Fibroblast of skin of left quadriceps (primary cell): ENCODE measurements at regions not wholly inside any gene's neighbourhood (a gene's known extent, or its start where the extent isn't known, plus 50 kb on each side); places are given as distances from the start of the nearest gene placed in this dataset.
A peak's percentile ranks its signal among the peaks of the same experiment; 100 is the strongest.

Experiments
- DNase-seq, 2 experiments: peaks; one replicate each; pipeline ENCODE4 v3.0.0-alpha.2; 2013; ENCODE audit warnings: low read depth in 2 of 2

DNA sequence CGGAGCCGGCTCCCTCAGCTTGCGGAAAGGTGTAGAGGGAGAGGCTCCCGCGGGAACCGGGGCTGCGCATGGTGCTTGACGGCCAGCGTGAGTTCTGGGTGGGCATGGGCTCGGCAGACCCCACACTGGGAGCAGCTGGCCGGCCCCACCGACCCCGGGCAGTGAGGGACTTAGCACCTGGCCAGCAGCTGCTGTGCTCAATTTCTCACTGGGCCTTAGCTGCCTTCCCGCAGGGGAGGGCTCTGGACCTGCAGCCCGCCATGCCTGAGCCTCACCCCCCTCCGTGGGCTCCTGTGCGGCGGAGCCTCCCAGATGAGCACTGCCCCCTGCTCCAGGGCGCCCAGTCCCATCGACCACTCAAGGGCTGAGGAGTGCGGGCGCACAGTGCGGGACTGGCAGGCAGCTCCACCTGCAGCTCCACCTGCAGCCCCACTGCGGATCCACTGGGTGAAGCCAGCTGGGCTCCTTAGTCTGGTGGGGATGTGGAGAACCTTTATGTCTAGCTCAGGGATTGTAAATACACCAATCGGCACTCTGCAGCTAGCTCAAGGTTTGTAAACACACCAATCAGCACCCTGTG lies 1141.8 kb downstream of the PCDH17 start:
- DNase-seq: no peak

GRCh38 chr13:58782736-58783135 lies 1151.2 kb downstream of the PCDH17 start:
- no peak for DNase-seq

DNA sequence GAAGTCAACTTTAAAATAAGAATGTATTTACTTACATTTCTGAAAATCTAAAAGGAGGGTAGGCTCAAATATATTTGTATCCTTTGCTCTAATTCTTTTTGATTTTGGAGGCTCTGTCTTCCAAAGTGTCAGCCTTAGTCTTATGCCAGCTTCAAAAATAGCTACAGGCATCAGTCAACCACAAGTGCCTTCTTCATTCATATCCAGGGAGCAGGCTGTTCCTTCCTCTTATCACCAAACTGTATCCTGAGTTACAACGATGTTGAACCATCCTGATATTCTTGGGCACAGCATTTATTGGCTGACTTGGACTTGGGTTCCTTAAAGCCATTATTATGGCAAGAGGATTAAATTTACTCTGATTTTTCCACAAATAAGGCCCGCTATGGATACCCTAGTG lies 1161.3 kb downstream of the PCDH17 start:
- no peak for DNase-seq

DNA sequence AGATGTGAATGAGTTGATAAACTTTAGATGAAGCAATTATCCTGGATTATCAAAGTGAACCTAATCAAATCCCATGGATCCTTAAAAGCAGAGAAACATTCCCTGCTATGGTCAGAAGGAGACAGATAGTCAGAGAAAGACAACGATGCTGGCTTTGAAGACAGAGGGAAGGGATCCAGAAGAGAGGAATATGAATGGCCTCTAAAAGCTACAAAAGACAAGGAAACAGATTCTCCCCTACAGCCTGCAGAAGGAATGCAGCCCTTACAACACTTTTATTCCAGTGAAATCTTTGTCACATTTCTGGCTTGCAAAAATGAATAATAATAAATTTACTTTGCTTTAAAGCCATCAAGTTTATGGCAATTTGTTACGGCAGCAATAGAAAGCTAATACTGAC lies 1164.2 kb downstream of the PCDH17 start:
- no peak for DNase-seq

DNA sequence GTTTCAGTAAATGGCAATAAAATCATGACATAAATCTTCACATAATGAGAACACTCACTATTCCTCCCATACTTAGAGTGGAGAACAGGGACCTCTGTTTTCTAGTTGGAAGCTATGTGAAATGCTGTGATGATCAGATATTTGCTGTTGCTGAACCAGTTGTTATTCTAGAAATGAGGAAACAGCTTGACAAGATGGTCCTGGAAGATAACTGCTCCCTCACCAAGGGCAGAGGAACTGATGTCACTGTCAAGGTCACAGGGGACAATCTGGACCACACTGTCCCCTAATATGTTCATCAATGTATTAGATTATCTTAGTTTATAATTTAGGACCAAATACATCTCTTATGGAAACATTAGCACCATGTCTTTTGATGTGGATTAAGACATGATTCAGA lies 1173.3 kb downstream of the PCDH17 start:
- no peak for DNase-seq

DNA sequence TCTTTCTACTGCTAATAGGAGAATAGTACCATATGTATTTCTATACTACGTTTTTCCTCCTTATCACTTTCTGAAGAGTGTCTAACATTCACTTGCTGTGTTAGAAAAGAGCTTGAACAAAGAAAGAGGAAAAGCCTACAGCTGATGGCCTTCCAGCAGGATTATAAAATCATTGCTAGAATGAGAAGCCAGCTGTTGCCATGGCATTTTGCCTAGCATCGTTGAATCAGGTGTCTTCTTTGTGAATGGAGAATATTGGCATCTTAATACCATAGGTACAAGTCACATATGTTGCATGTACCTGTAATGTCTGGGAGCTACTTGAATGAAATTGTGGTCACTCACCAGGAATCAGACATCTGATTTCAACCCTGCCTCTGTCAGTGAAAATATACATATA lies 1174.9 kb downstream of the PCDH17 start:
- DNase-seq: no peak

- no peak for DNase-seq
Measured at GRCh38 chr13:58823701-58824100, 1192.2 kb downstream of the PCDH17 start.

GRCh38 chr13:58827904-58828303 lies 1196.4 kb downstream of the PCDH17 start:
- DNase-seq: no peak

- no peak for DNase-seq
Measured at GRCh38 chr13:58830841-58831240, 1199.3 kb downstream of the PCDH17 start.

DNA sequence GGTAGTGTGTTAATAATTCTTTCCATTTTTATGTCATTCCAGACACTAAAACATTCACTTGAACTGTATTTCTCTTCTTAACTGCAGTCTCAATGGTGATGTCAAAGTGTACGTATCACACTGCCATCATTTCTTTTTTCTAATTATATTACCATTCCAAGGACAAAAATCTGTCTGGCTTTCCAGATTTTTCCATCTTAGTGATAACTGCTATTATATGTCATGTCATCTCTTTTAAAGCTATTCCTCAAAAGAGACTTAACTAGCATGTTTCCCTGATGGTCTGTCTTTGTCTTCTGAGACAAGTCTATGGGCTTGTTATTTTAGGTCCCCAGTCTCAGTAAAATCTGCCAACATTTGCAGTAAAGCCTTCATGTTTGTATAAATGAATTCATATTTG lies 1207.1 kb downstream of the PCDH17 start:
- no peak for DNase-seq

DNA sequence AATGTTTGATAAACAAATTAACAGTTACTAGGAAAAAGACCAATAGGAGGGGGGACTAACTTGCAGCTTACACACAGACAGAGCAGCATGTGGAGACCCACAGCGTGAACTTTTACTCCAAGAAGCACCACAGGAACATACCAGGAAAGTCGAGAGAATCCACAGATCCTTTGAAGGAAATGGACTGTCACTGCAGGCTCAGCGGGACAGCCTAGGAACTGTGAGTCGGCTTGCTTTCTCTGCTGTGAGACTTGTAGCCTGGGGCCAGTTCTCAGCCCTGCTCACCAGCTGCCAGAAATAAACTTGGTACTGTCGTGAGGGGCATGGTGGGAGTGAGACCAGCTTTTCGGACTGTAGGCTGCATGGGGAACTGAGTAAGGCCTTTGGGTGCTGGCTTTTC lies 1211.5 kb downstream of the PCDH17 start:
- no peak for DNase-seq

DNA sequence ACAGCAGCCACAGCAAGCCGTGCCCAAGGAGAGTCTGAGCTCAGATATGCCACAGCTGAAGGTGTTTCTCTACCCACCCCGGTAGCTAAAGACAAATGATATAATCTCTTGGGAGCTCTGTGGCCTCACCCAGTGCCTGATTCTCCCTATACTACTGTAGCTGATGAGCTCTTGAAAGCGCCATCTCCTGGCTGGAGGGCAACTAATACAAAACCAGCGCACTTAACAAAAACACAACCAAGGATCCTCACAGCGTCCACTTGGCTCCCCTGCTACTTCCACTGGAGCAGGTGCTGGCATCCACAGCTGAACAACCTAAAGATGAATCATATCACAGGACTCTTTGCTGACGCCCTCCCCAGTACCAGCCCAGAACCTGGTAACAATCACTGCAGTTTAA lies 1212.0 kb downstream of the PCDH17 start:
- no peak for DNase-seq

DNA sequence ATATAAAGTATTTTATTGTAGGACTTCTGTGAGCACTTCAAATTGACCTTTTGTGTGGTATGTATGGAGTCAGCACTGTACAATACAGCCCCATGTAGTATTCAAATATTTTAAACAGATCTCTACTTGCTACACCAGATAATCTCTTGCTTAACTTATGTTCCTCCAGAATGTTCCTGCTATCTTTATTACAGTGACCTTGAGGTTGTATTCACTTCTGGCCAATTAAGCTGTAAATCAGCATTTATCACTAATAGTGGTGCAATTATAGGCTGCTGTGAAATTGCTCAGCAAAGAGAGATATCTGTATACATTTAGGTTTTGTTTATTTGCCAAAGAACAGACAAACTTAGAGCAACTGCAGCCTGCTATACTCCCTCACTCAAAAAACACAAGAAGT lies 1218.6 kb downstream of the PCDH17 start:
- no peak for DNase-seq

DNA sequence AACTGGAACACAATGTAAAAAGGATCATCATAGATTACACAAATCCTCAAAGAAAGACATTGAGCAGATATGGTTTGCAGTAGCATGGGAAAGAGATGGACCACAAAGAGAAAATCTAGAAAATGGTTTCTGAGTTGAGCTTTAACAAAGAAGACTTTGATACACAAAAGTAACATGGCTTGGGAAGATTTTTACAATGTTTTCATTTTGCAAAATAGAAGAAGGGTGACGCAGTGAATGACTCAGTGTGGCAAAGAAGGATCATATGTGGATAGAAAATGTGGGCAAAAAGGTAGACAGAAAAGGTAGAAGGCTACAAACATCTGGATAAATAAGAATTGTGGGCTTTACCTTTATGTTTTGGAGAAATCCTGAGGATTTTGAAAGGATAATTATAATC lies 1220.5 kb downstream of the PCDH17 start:
- no peak for DNase-seq

DNA sequence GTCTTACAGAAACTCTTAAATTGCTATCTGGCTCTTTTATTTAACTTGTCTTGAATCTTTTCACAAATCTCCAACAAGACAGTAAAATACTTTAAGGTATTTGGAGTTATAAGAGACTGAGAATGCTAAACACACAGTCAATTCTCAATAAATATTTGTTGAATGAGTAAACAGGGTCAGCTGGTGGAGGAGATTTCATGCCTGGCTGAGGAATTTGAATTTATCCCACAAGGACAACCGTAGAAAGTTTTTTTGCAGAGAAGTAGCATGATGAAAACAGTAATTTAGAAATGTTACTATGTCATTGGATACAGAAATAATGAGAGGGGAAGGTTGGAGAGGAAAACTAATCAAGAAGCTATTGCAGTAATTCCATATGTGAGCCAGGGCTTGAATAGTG lies 1223.7 kb downstream of the PCDH17 start:
- DNase-seq: peak; percentile 37 to 38

GRCh38 chr13:58858870-58859371 lies 1227.4 kb downstream of the PCDH17 start:
- no peak for DNase-seq

DNA sequence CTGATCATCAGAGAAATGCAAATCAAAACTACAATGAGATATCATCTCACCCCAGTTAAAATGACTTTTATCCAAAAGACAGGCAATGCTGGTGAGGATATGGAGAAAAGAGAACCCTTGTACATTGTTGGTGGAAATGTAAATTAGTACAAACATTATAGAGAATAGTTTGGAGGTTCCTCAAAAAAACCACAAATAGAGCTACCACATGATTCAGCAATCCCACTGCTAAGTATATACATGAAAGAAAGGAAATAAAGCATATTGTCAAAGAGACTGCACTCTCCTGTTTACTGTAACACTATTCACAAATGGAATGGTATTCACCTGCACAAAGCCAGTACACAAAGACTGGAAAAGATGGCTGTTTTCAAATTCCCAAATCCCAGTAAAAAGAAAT lies 1233.7 kb downstream of the PCDH17 start:
- no peak for DNase-seq

- DNase-seq: no peak
Measured at GRCh38 chr13:58869566-58869965, 1238.0 kb downstream of the PCDH17 start.

DNA sequence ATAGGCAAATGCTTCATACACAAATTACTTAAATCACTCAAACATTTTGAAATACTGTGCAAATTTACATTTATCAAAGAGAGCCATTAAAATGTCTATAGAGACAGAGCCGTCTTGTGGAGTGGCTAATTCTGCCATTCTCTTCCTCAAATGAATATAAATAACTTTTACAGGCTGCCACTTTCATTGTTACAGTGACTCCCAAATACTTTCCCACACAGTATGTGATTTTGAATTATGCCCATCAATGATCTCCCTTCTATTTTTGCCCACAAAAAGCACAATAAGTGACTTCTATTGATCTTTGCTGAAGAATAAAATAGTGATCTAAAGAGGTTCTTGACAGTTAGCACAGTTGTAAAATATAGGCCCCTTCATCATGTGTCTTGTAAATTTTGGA lies 1244.9 kb downstream of the PCDH17 start:
- no peak for DNase-seq

- no peak for DNase-seq
Measured at GRCh38 chr13:58879114-58879513, 1247.6 kb downstream of the PCDH17 start.

GRCh38 chr13:58882516-58882915 lies 1251.0 kb downstream of the PCDH17 start:
- no peak for DNase-seq

DNA sequence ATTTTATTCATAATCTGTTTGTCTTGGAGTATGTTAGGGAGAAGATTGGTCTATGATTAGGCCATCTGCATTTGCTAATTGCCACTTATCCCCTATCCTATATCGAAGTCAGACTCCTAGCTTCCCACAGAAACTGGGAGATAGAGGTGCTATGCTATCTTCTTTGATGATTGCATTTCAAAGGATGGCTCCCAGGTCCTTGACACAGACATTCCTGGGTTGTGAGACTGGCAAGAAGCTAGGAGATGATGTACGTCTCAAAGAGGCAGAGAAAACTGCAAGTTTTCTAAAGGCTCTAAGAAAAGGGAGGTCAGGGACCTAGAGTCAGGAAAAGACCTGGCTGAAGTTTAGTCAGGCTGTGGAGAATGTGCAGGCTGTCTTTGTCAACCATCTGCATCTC lies 1251.9 kb downstream of the PCDH17 start:
- DNase-seq: no peak

DNA sequence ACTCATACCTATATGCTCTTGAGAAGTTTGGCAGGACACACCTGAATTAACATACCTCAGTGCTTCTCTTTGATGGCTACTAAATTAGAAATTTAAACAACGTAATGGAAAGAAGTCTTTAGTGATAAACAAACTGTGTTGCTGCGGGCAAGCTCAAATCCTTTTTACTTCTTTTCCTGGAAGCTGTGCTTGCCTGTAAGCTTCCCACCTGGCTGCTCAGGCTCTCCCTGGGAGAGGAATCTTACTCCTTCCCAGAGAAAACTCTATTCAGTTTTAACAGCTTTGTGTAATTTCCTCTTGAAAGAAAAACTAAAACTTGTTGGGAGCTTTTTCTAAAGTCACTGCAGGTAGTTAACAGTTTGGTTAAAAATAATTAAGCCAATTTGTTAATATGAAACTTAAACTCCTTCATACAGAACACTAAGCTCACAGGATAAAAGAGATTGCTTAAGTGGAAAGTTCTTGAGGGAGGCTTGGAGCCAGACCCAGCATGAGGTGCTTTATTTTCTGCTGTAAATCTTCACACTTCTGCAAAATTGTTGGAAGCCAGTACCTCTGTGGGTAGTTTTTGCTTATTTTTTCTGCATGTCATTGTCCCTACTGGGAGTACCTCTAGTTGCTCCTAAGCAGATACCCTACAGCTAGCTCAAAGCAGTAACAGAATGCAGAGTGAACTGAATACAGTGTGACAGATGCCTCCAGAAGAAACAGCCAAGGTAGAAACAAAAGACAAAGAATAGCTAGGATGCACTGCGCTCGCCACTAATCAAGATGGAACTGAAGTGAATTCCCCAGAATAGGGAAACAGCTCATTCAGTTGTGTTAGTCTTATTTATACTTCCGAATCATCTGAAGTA lies 1253.0 kb downstream of the PCDH17 start:
- DNase-seq: no peak
